Upper lobe of right lung (tissue), 1 donor: ENCODE measurements at regions not wholly inside any gene's neighbourhood (a gene's known extent, or its start where the extent isn't known, plus 50 kb on each side); places are given as distances from the start of the nearest gene placed in this dataset.
"Not testable (repeated sequence)": the region's sequence is repeated elsewhere in the genome, so short reads cannot be mapped to it uniquely, and the experiment has no call there.

Source experiments
- ATAC-seq: fragments of 200-7000 bp; cut with Tn5 transposase; one replicate; pipeline ENCODE4 v1.9.1; 2020; ENCODE audit warnings: mild to moderate bottlenecking, moderate library complexity
- DNase-seq: peaks from one replicate; pipeline ENCODE4 v3.0.0-alpha.2; 2020
- H3K27ac ChIP-seq: fragments of 200-600 bp; one replicate; pipeline ENCODE4 v1.8.0; 2022
- H3K27me3 ChIP-seq: fragments of 200-600 bp; one replicate; pipeline ENCODE4 v1.8.0; 2022; ENCODE audit warnings: mild to moderate bottlenecking
- H3K36me3 ChIP-seq: fragments of 200-600 bp; one replicate; pipeline ENCODE4 v1.8.0; 2022
- H3K4me1 ChIP-seq: fragments of 200-600 bp; one replicate; pipeline ENCODE4 v1.8.0; 2022
- H3K4me3 ChIP-seq: fragments of 200-600 bp; one replicate; pipeline ENCODE4 v1.8.0; 2022; ENCODE audit warnings: mild to moderate bottlenecking
- H3K9me3 ChIP-seq: fragments of 200-600 bp; one replicate; pipeline ENCODE4 v1.8.0; 2022
- CTCF ChIP-seq: fragments of 200-600 bp; IDR thresholded peaks from one replicate; pipeline ENCODE4 v1.8.0; 2022; ENCODE audit warnings: antibody characterized with exemption
- intact Hi-C: fragments of 100-400 bp; cut with DNase I; formaldehyde crosslinking; loops from one replicate; pipeline ENCODE4 v1.11.0; 2022
- donor health status: DM: no; HTN: yes; CAD: no; lungs with severe emphysema.

DNA sequence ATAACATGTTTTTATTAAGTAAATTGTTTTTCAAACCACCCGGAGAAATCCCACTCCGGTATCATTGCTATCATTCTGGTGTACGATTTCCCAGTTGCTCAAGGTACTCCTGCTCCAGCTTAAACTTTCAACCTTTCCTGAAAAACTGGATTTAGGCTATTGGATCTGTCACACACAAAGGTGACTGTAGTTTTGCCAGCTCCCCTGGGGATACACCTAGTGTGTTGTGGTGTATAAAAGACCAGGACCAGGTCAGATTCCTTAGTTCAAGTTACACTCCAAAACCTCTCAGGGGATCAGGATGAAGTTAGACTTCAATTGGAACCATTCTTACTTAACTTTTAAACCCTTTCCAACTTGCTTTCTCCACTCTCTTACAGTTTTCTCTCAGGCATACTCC, 303.9 kb downstream of the NOVA1 start:
- Histone ChIP-seq H3K27me3 (no peaks in the 10 kb centered on the region), H3K4me1 (no peaks in the 10 kb centered on the region), H3K4me3 (no peak overlapping the region), H3K36me3 (no peaks in the 10 kb centered on the region), H3K27ac (no peak overlapping the region), H3K9me3 (no peaks in the 10 kb centered on the region)
- no peak for ATAC-seq
- intact Hi-C loops: no loop called here
- no peak for TF ChIP-seq CTCF
- no peak for DNase-seq

- Histone ChIP-seq H3K36me3 (no peaks in the 10 kb centered on the region), H3K4me1 (no peaks in the 10 kb centered on the region), H3K27me3 (no peaks in the 10 kb centered on the region), H3K27ac (no peak overlapping the region), H3K4me3 (no peak overlapping the region), H3K9me3 (no peaks in the 10 kb centered on the region)
- no peak for TF ChIP-seq CTCF
- intact Hi-C loops: no loop called here
- DNase-seq (no peak), ATAC-seq (no peak)
Measured at GRCh38 chr14:26289891-26290486, 307.8 kb downstream of the NOVA1 start.

- DNase-seq: no peak
- H3K27ac ChIP-seq: no peak overlapping the region
Measured at GRCh38 chr14:26286913-26287205, 311.0 kb downstream of the NOVA1 start.

GRCh38 chr14:26286081-26286912, 311.5 kb downstream of the NOVA1 start:
- no peak for ATAC-seq
- Histone ChIP-seq H3K4me3 (no peak overlapping the region), H3K9me3 (no peaks in the 10 kb centered on the region), H3K36me3 (no peaks in the 10 kb centered on the region), H3K27me3 (no peaks in the 10 kb centered on the region), H3K27ac (no peak overlapping the region), H3K4me1 (peaks cover 3% of the 10 kb centered on the region)
- intact Hi-C loops: no loop called here
- no peak for DNase-seq
- TF ChIP-seq CTCF: no peak

More at GRCh38 chr14:26286913-26287205, 311.0 kb downstream of the NOVA1 start:
- H3K4me1 ChIP-seq: no peaks in the 10 kb centered on the region
- no peaks in the 10 kb centered on the region for H3K36me3 ChIP-seq
- ATAC-seq: no peak
- H3K27me3 ChIP-seq: no peaks in the 10 kb centered on the region
- TF ChIP-seq CTCF: no peak
- H3K9me3 ChIP-seq: no peaks in the 10 kb centered on the region
- intact Hi-C loops: no loop called here
- H3K4me3 ChIP-seq: no peak overlapping the region

- H3K27ac ChIP-seq: no peak overlapping the region
Measured at GRCh38 chr14:26282578-26282977, 315.3 kb downstream of the NOVA1 start.

GRCh38 chr14:26282011-26282410, 315.8 kb downstream of the NOVA1 start:
- intact Hi-C loops, H3K9me3 ChIP-seq, H3K4me1 ChIP-seq, H3K4me3 ChIP-seq, ATAC-seq, H3K27ac ChIP-seq, H3K27me3 ChIP-seq, DNase-seq, H3K36me3 ChIP-seq: not testable (repeated sequence)

More at GRCh38 chr14:26282578-26282977, 315.3 kb downstream of the NOVA1 start:
- Histone ChIP-seq H3K36me3 (no peaks in the 10 kb centered on the region), H3K4me3 (no peak overlapping the region), H3K4me1 (peaks cover 3% of the 10 kb centered on the region), H3K9me3 (no peaks in the 10 kb centered on the region), H3K27me3 (no peaks in the 10 kb centered on the region)
- no peak for TF ChIP-seq CTCF
- intact Hi-C loops: no loop called here
- DNase-seq: no peak
- no peak for ATAC-seq
